ENCODE measurements at regions not wholly inside any gene's neighbourhood (a gene's known extent, or its start where the extent isn't known, plus 50 kb on each side); places are given as distances from the start of the nearest gene placed in this dataset.
"Not testable (repeated sequence)": the region's sequence is repeated elsewhere in the genome, so short reads cannot be mapped to it uniquely, and the experiment has no call there.

DNA sequence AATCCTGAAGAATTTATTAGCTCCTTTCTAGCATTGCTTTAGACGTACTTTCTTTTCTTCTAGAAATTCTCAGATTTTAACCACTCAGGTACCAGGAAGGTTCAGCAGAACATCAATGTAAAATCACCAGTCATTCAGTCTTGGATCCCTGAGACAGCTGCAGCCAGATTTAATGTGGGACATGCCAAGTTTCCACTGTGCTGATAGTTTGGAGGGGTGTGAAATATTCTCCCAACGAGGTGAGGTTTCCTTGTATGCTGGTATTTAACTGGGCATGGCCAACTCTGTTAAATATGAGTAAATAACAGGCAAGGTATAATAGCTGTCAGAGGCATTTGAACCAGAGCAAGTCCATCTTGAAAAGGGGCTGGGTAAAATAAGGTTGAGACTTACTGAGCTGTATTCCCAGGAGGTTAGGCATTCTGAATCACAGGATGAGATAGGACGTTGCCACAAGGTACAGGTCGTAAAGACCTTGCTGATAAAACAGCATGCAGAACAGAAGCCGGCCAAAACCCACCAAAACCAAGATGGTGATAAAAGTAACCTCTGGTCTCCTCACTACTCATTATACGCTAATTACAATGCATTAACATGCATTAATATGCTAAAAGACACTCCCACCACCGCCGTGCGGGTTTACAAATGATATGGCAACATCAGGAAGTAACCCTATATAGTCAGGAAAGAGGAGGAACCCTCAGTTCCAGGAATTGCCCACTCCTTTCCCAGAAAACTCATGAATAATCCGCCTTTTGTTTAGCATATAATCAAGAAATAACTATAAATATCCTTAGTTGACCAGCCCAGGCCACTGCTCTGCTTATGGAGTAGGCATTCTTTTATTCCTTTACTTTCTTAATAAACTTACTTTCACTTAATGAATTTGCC lies 75.2 kb upstream of the RASSF8 start:
- no peak for DNase-seq

DNA sequence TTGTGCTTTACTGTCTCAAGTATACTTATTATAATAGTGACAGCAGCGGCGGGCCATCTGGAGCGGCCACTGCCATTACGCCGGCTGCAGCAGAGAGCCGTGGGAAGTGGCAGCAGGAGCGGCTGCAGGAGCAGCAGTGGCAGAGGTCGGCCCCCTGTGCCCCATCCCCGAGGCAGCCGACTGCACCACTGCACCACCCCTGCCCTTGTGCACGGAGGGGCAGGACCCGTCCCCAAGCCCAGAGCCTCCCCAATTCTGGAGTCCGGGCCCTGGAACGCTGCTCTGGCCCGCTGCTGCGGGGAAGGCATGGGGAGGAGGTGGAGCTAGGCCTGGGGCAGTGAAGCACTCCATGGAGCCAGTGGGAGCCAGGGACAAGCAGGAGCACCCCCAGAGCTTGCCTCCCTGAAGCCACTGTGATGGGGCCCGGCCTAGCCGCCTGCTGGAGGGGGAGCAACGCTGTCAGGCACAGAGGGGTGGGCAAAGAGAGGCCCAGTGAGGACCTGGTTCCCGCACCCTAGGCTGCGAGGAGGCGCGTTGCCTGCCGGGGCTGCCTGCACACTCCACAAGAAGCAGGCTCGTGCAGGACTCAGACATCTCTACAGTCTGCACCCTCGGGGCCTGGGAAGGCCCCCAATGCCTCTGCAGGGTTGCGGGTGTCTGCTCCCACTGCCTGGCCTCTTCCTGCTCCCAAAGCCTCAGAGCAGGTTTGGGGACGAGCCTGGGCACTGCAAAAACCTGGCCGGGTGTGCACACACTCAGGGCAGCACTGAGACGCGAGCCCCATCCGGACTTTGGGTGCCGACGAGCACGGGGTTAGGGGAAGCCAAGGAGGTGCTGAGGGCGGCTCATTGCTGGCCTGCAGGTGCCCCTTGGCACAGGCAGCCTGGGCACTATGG lies 74.2 kb upstream of the RASSF8 start:
- DNase-seq: no peak

GRCh38 chr12:25884920-25885234 lies 73.6 kb upstream of the RASSF8 start:
- no peak for DNase-seq

DNA sequence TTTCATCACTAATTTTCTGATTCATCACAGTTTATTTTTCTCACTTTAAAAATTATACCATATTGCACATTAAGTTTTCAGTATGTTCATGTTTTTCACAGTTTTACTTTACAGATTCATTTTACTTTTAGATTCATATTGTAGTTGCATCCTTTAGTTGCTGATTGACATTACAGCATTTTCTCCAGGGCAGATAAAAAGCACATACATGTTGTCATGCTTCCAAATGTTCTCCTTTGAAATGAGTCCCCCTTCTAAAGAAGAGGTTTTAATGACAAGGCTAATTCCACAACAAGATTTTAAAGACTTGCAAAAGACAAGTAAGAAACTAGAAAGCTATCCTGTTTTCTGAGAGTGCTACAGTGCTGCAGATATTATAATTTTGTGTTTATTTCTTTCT lies 72.1 kb upstream of the RASSF8 start:
- DNase-seq: no peak

GRCh38 chr12:25887367-25887766 lies 71.1 kb upstream of the RASSF8 start:
- no peak for DNase-seq

GRCh38 chr12:25889185-25889584 lies 69.3 kb upstream of the RASSF8 start:
- no peak for DNase-seq

- not testable (repeated sequence) for DNase-seq
Observed at GRCh38 chr12:25891095-25891494, 67.4 kb upstream of the RASSF8 start.

GRCh38 chr12:25894759-25895158 lies 63.7 kb upstream of the RASSF8 start:
- DNase-seq: peak; percentile 40

DNA sequence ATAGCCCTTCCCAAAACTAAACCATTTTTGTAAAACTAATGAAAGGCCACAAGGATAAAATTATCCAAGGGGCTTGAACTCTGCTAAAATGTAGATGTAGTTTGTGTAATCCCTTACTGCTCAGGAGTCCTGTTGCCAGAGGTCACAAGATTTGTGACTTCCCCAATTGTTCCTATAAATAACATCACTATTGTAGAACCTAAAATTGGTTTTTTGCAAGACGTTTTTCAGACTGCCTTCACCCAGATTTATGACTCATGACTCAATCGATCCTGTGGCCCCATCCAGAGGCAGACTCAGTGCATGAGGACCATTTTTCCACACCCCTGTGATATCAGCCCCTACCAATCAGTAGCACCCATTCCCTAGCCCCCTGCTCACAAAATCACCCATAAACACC lies 61.5 kb upstream of the RASSF8 start:
- DNase-seq: peak; percentile 52

GRCh38 chr12:25903603-25904245 lies 54.8 kb upstream of the RASSF8 start:
- DNase-seq: no peak

- no peak for DNase-seq
Observed at GRCh38 chr12:25904442-25904841, 54.0 kb upstream of the RASSF8 start.

DNA sequence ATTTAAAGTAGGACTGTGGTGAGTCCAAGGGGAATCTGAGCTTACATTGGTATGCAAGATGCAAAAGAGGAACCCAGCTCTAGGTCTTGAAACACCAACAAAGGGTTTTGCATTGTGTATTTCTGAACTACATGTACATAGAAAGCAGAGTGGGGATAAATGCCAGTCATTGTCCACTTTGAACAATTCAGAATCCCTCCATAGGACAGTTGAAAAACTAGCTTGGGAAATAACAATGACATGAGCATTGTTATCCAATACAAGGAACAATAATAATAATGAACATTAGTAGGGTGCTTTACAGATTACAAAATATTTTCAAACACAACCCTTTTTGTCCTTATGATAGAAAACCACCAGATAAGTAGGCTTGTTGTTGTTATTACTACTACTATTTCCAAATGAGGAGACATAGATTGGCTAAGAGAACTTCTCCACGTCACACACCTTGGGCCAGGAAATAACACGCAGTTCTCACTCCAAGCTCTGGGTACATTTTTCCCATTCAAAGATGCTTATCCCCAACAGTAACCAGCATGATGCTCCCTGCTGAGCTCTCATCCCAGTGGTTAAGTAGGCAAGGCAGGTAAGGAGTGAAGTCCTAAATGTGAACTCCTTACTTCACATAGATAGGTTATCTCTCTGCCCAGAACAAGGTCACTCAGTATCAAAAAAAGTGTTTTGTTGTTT lies 51.7 kb upstream of the RASSF8 start:
- DNase-seq: no peak

All from inflammatory macrophage treated with lipopolysaccharide for 4 hours (primary cell).